HUDEP-2 (cell line): ENCODE measurements at regions not wholly inside any gene's neighbourhood (a gene's known extent, or its start where the extent isn't known, plus 50 kb on each side); places are given as distances from the start of the nearest gene placed in this dataset.
A peak's percentile ranks its signal among the peaks of the same experiment; 100 is the strongest.

Source experiments
- DNase-seq, 76 experiments: peaks; one replicate each; lab custom pipeline; 2025; ENCODE audit not compliant: unreplicated experiment in 76 of 76; lab: John Stamatoyannopoulos, UW

GRCh38 chr6:145161501-145161900, 573.8 kb downstream of the EPM2A start:
- no peak for DNase-seq

GRCh38 chr6:145169726-145170224, 565.5 kb downstream of the EPM2A start:
- DNase-seq: no peak

- DNase-seq: no peak
These were observed 559.9 kb downstream of the EPM2A start for GRCh38 chr6:145175470-145175869.

GRCh38 chr6:145178391-145178790, 556.9 kb downstream of the EPM2A start:
- no peak for DNase-seq

- DNase-seq: no peak
These were observed 547.7 kb downstream of the EPM2A start for GRCh38 chr6:145187491-145188206.

- no peak for DNase-seq
These were observed 545.5 kb downstream of the EPM2A start for GRCh38 chr6:145189836-145190235.

- DNase-seq: no peak
These were observed 540.9 kb downstream of the EPM2A start for GRCh38 chr6:145194389-145194788.

GRCh38 chr6:145199961-145200360, 535.4 kb downstream of the EPM2A start:
- DNase-seq: no peak

- no peak for DNase-seq
These were observed 531.0 kb downstream of the EPM2A start for GRCh38 chr6:145204301-145204700.

GRCh38 chr6:145206247-145206907, 528.9 kb downstream of the EPM2A start:
- DNase-seq: no peak

GRCh38 chr6:145208474-145208873, 526.8 kb downstream of the EPM2A start:
- DNase-seq: no peak

- no peak for DNase-seq
These were observed 526.0 kb downstream of the EPM2A start for GRCh38 chr6:145209272-145209671.

- no peak for DNase-seq
These were observed 522.5 kb downstream of the EPM2A start for GRCh38 chr6:145212813-145213212.

GRCh38 chr6:145213614-145214013, 521.7 kb downstream of the EPM2A start:
- DNase-seq: no peak

- peak in 9 of 76 experiments; percentile 2 to 32 (median 12) for DNase-seq
These were observed 520.8 kb downstream of the EPM2A start for GRCh38 chr6:145214570-145214969.

- DNase-seq: no peak
These were observed 510.9 kb downstream of the EPM2A start for GRCh38 chr6:145224450-145224849.

- DNase-seq: no peak
These were observed 509.8 kb downstream of the EPM2A start for GRCh38 chr6:145225500-145225899.

- no peak for DNase-seq
These were observed 507.7 kb downstream of the EPM2A start for GRCh38 chr6:145227593-145227992.

- no peak for DNase-seq
These were observed 506.2 kb downstream of the EPM2A start for GRCh38 chr6:145228962-145229582.

GRCh38 chr6:145233955-145234354, 501.4 kb downstream of the EPM2A start:
- no peak for DNase-seq

- DNase-seq: no peak
These were observed 500.1 kb downstream of the EPM2A start for GRCh38 chr6:145235207-145235606.

- DNase-seq: no peak
These were observed 496.5 kb downstream of the EPM2A start for GRCh38 chr6:145238787-145239186.
